Cardiac fibroblast (primary cell): ENCODE measurements at regions not wholly inside any gene's neighbourhood (a gene's known extent, or its start where the extent isn't known, plus 50 kb on each side); places are given as distances from the start of the nearest gene placed in this dataset.

Experiments used
- DNase-seq, 2 donors: peaks; one replicate each; pipeline versions ENCODE4 v3.0.0 to v3.0.0-alpha.2; 2010; ENCODE audit warnings: low read depth in 2 of 2
- H3K4me3 ChIP-seq, 2 donors: replicated peaks in 1 of 2; 1 replicate in 1 of 2; 2 replicates in 1 of 2; pipeline ENCODE4 v1.5.1; 2011; ENCODE audit warnings: low read depth in 2 of 2, low read length in 2 of 2, mild to moderate bottlenecking in 2 of 2, moderate library complexity in 1 of 2
- TF ChIP-seq, protein P1 (sequence below): IDR thresholded peaks from one replicate; pipeline ENCODE4 v1.5.1; 2011; ENCODE audit warnings: low read depth, mild to moderate bottlenecking, low read length, inconsistent platforms

DNA sequence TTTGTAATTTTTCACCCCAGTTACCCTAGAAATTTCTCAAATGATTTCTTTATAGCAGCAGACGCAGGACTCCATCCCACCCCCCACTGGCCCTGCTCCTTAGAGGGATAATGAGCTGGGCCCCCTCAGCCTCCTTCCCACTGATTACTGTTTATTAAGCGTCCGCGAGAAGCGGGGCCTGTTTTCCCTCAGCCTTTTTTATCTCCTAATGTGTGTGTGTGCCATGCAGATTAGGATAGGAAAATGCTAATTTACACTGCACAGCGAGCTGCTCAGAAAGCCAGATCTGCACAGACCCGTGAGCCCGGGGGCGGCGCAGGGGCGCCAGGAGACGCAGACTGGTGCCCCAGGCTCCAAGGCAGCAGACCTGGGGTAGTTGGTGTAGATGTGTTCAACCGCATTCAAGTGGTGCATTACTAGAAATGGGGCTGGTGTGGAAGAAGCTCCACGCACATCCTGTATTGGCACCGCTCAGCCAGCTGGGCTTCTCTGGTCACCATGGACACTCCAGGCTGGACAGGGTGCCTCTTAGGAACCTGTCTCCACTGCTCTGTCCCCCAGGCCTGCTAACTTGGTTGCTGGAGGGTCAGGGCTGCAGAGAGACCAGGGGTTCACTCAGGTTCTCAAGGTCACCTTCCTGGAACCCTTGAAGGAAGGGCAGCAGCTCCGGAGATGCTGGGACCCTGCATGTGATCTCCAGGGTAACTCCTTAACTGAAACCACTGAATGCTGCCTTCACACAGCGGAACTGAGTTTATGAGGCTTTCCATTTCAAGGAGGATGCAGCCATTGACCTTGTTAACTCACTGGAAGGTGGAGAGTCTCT is 256.3 kb downstream of the ERMARD start:
- no peak for DNase-seq
- TF ChIP-seq, protein P1, sequence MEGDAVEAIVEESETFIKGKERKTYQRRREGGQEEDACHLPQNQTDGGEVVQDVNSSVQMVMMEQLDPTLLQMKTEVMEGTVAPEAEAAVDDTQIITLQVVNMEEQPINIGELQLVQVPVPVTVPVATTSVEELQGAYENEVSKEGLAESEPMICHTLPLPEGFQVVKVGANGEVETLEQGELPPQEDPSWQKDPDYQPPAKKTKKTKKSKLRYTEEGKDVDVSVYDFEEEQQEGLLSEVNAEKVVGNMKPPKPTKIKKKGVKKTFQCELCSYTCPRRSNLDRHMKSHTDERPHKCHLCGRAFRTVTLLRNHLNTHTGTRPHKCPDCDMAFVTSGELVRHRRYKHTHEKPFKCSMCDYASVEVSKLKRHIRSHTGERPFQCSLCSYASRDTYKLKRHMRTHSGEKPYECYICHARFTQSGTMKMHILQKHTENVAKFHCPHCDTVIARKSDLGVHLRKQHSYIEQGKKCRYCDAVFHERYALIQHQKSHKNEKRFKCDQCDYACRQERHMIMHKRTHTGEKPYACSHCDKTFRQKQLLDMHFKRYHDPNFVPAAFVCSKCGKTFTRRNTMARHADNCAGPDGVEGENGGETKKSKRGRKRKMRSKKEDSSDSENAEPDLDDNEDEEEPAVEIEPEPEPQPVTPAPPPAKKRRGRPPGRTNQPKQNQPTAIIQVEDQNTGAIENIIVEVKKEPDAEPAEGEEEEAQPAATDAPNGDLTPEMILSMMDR: no peak
- H3K4me3 ChIP-seq: no peak overlapping the region

DNA sequence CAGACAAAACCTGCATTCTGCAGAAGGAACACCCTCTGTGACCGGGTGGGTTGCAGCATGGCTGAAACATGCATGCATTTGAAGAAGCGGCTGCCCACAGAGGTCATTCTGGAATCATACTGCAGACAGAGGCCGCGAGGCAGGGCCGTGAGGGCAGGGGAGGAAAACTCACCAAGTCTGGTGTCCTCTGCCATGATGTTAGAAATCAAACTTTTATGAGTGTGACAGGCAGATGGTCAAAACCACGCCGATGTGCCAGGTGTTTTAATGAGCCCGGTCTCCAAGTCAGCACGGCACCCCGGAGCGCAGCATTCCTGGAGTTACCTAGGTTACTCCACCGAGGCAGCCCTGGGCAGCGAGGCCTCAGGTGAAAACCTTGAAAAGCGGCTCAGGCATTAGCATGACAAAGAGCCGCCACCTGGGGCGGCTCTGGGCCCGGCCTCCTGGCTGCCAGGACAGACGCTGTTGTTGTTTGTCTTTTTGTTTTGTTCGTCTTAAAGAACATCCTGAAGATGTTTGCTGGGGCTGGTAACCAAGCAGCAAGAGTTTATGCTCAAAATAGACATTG is 255.6 kb downstream of the ERMARD start:
- DNase-seq: no peak
- TF ChIP-seq, protein P1: no peak

DNA sequence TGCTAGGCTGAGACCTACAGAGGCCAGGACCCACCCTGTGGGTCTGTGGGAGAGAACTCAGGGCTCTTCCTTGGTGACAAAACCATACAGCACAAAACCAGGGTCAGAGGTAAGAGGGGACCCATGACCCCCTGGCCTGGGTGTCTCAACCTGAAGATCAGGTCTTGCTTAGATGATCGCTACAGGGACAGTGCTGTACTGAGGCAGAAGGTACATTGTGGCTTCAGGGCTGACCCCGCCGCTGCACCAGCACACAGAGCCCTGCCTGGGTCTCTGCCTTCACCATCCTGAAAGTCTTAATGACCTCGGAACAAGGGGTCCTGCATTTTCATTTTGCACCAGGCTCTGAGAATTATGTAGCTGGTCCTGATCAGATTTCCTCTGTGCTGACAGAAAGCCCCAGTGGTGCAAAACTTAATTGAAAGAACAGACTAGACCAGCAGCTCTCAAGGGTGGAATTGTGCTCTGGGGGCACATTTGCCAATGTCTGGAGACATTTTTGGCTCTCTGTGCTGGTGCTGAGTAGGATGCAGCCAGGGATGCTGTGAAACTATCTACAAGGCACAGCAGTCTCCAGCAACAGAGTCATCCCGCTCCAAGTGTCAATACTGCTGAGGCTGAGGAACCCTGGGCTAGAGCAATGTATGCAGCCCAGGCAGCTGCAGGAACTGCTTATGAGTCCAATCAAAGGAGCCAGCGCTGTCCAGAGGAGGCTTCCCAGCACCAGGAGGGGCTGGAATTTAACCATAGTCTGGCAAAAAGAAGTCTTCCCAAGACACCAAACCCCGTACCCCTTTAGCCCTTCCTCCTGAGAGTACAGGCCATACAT is 254.9 kb downstream of the ERMARD start:
- DNase-seq: no peak
- H3K4me3 ChIP-seq: no peak overlapping the region
- TF ChIP-seq, protein P1: no peak

More for the DNA sequence above, 255.6 kb downstream of the ERMARD start:
- H3K4me3 ChIP-seq: no peak overlapping the region

DNA sequence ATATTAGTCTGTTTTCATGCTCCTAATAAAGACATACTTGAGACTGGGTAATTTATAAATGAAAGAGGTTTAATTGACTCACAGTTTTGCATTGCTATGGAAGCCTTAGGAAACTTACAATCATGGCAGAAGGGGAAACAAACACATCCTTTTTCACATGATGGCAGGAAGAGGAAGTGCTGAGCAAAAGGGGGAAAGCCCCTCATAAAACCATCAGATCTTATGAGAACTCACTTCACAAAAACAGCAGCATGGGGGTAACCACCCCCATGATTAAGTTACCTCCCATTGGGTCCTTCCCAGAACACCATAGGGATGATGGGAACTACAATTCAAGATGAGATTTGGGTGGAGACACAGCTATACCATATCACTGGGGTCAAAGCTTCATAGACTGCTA is 254.2 kb downstream of the ERMARD start:
- H3K4me3 ChIP-seq: no peak overlapping the region
- no peak for DNase-seq
- TF ChIP-seq, protein P1: no peak

DNA sequence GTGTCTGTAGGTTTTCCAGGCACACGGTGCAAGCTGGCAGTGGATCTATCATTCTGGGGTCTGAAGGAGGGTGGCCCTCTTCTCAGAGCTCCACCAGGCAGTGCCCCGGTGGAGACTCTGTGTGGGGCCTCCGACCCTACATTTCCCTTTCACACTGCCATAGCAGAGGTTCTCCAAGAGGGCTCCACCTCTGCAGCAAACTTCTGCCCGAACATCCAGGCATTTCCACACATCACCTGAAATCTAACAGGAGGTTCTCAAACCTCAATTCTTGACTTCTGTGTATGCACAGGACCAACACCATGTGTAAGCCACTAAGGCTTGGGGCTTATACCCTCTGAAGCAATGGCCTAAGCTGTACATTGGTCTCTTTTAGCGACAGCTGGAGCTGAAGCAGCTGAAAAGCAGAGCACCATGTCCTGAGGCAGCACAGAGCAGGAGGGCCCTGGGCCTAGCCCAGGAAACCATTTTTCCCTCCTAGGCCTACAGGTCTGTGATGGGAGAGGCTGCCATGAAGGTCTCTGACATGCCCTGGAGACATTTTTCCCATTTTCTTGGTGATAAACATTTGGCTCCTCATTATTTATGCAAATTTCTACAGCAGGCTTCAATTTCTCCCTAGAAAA is 253.3 kb downstream of the ERMARD start:
- DNase-seq: no peak
- TF ChIP-seq, protein P1: no peak

DNA sequence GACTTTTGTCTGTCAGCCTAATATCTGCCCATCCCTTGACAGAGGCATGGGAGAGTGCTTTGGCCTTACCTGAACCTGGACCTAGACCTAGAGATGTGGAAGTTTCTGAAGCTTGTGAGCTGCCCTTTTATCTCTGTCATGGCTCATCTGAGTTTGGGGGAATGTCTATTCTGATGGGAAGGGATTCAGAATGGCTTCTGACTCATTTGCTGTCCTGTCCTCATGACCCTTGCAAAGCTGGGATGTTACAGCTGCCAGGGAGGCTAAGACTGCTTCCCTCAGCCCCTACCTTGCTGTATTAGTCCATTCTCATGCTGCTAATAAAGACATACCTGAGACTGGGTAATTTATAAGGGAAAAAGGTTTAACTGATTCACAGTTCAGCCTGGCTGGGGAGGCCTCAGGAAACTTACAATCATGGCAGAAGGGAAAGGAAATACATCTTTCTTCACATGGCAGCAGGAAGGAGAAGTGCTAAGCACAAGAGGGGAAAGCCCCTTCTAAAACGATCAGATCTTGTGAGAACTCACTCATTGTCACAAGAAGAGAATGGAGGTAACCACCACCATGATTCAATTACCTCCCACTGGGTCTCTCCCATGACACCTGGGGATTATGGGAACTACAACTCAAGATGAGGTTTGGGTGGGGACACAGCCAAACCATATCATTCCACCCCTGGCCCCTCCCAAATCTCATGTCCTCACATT is 252.2 kb downstream of the ERMARD start:
- TF ChIP-seq, protein P1: no peak
- no peak overlapping the region for H3K4me3 ChIP-seq
- DNase-seq: no peak

More for the DNA sequence above, 253.3 kb downstream of the ERMARD start:
- no peak overlapping the region for H3K4me3 ChIP-seq
